ENCODE measurements at regions not wholly inside any gene's neighbourhood (a gene's known extent, or its start where the extent isn't known, plus 50 kb on each side); places are given as distances from the start of the nearest gene placed in this dataset.
A peak's percentile ranks its signal among the peaks of the same experiment; 100 is the strongest.

- Histone ChIP-seq H3K4me3 (ENCODE audit: extremely low read depth in 1 of 4, insufficient read depth in 2 of 4, low read depth in 3 of 4, low read length in 4 of 4) (no peak overlapping the region), H4K20me1 (replicated peaks in 1 of 2; ENCODE audit: control insufficient read depth in 1 of 2, insufficient read depth in 2 of 2, low read length in 2 of 2) (no peaks in the 10 kb centered on the region), H2BK15ac (ENCODE audit: low read length) (no peak overlapping the region), H3K4me2 (ENCODE audit: insufficient read depth in 1 of 2, low read depth in 2 of 2, low read length in 2 of 2) (no peak overlapping the region), H3K27ac (ENCODE audit: low read depth, low read length) (no peak overlapping the region), H3K79me1 (ENCODE audit: low read depth, low read length) (no peaks in the 10 kb centered on the region), H2BK12ac (ENCODE audit: low read depth, low read length) (no peak overlapping the region), H2BK20ac (ENCODE audit: low read length) (no peak overlapping the region), H3K4ac (replicated peaks; ENCODE audit: insufficient read length, low read depth, low read length) (no peak overlapping the region), H3K79me2 (ENCODE audit: control insufficient read depth in 1 of 2, insufficient read depth in 2 of 2, low read length in 2 of 2) (no peaks in the 10 kb centered on the region), H3K36me3 (ENCODE audit: control insufficient read depth in 2 of 4, insufficient read depth in 4 of 4, low read length in 3 of 4) (no peaks in the 10 kb centered on the region), H4K91ac (replicated peaks; ENCODE audit: insufficient read length, low read length) (no peak overlapping the region), H3K14ac (ENCODE audit: insufficient read length) (no peak overlapping the region), H2BK5ac (ENCODE audit: low read depth, low read length) (no peak overlapping the region), H3K56ac (replicated peaks; ENCODE audit: insufficient read length, low read depth, low read length) (no peak overlapping the region), H3K23me2 (ENCODE audit: low read depth, low read length) (no peaks in the 10 kb centered on the region), H3K9ac (replicated peaks in 1 of 4; ENCODE audit: extremely low read depth in 1 of 4, low read depth in 3 of 4, low read length in 3 of 4) (no peak overlapping the region; a peak in 1 of 7 replicates), H2BK120ac (replicated peaks; ENCODE audit: low read depth, low read length) (no peak overlapping the region), H3K27me3 (replicated peaks in 1 of 4; ENCODE audit: control insufficient read depth in 3 of 4, extremely low read depth in 1 of 4, insufficient read depth in 3 of 4, low read length in 3 of 4) (no peaks in the 10 kb centered on the region), H4K5ac (ENCODE audit: insufficient read length, low read depth, low read length) (no peak overlapping the region), H3K23ac (ENCODE audit: insufficient read length) (no peak overlapping the region), H4K8ac (ENCODE audit: extremely low read depth, insufficient read depth, low read length) (no peak overlapping the region), H3K9me3 (ENCODE audit: insufficient read depth in 2 of 2, low read depth in 1 of 2, low read length in 1 of 2) (no peaks in the 10 kb centered on the region), H2AK5ac (ENCODE audit: low read depth, low read length) (no peak overlapping the region), H2AFZ (ENCODE audit: low read length) (no peak overlapping the region), H3K18ac (ENCODE audit: extremely low read depth, low read length) (no peak overlapping the region), H3K4me1 (replicated peaks in 1 of 4; ENCODE audit: control insufficient read depth in 3 of 4, insufficient read depth in 4 of 4, low read length in 3 of 4) (peaks cover 0 to 7% (median 1%) of the 10 kb centered on the region in 4 experiments; a peak in 3 of 7 replicates)
- FAIRE-seq (peak; percentile 50), DNase-seq (ENCODE audit: low read depth in 1 of 2, low spot score in 2 of 2) (peak in 1 of 2 experiments; percentile 43)
- TF ChIP-seq JUN (IDR thresholded peaks at IDR 0.05; ENCODE audit: low read depth, low read length) (no peak), CTCF (IDR thresholded peaks at IDR 0.05; ENCODE audit: control extremely low read depth in 1 of 3, insufficient read depth in 1 of 3, low read depth in 1 of 3, low read length in 3 of 3) (peak; percentile 39 to 64 (median 59); a peak in 3 of 4 replicates), NRF1 (IDR thresholded peaks at IDR 0.05; ENCODE audit: low read depth, low read length) (no peak), RAD21 (IDR thresholded peaks at IDR 0.05 in 1 of 2, conservative IDR thresholded peaks at IDR 0.05 in 1 of 2; ENCODE audit: low read depth in 2 of 2, low read length in 2 of 2) (peak; percentile 38 to 46; a peak in 3 of 4 replicates)
- POLR2A ChIA-PET (ENCODE audit: partially characterized antibody) = no interaction called here
- WGBS, 2 experiments (ENCODE audit: extremely low coverage in 1 of 2, insufficient coverage in 1 of 2, insufficient read length in 1 of 2, insufficient replicate concordance in 2 of 2, low coverage in 1 of 2, low lambda C conversion rate in 2 of 2, missing lambda C conversion rate in 1 of 2) = 78% methylated on average over 2 of the region's 4 CpGs; no CpG with 5 or more reads in 1 of the 2 experiments
- CTCF ChIA-PET (ENCODE audit: partially characterized antibody) = interaction anchor here (0.7 to 1.5 kb wide), 5 partner anchors 9 to 41 kb away, joined by 3 to 5 read pairs (median 4); no protein-coding TSS in a partner anchor
Observed at GRCh38 chrX:8323356-8323755, 141.3 kb upstream of the VCX3B start.
